ENCODE measurements at regions not wholly inside any gene's neighbourhood (a gene's known extent, or its start where the extent isn't known, plus 50 kb on each side); places are given as distances from the start of the nearest gene placed in this dataset.

- TF ChIP-seq ZBTB11 (tag by site-specific recombination; conservative IDR thresholded peaks at IDR 0.05; ENCODE audit: low read depth) = peak; percentile 45; the same call in 1 of the 2 replicates
- peak; percentile 61; the same call in 1 of the 2 replicates for TF ChIP-seq ZNF394 (tag by site-specific recombination; IDR thresholded peaks at IDR 0.05; ENCODE audit: borderline replicate concordance)
- no peak for TF ChIP-seq KLF16 (tag by site-specific recombination; IDR thresholded peaks at IDR 0.05)
- TF ChIP-seq ZNF404 (tag by site-specific recombination; IDR thresholded peaks at IDR 0.05) = no peak
- TF ChIP-seq ZNF623 (tag by site-specific recombination; IDR thresholded peaks at IDR 0.05) = peak; percentile 39; the same call in 1 of the 2 replicates
- peak; percentile 39 for TF ChIP-seq ZNF555 (tag by site-specific recombination; conservative IDR thresholded peaks at IDR 0.05)
- peak; percentile 43 for TF ChIP-seq ZNF426 (tag by site-specific recombination; IDR thresholded peaks at IDR 0.05)
These were observed 740.7 kb downstream of the CDH18 start (continued) for GRCh38 chr5:19247302-19247701.

GRCh38 chr5:19256036-19256435 lies 732.0 kb downstream of the CDH18 start:
- H3K9me3 ChIP-seq (ENCODE audit: control insufficient read depth, insufficient read depth, low read depth, low read length) = no peaks in the 10 kb centered on the region
- H3K27ac ChIP-seq (ENCODE audit: extremely low read depth, low read depth, low read length) = no peak overlapping the region
- TF ChIP-seq ZNF670 (tag by site-specific recombination; IDR thresholded peaks at IDR 0.05; ENCODE audit: low read depth) (no peak), ZNF488 (tag by site-specific recombination; IDR thresholded peaks at IDR 0.05) (no peak), ZNF398 (tag by site-specific recombination; IDR thresholded peaks at IDR 0.05) (no peak), ZBTB20 (tag by site-specific recombination; IDR thresholded peaks at IDR 0.05) (no peak), ZNF37A (tag by site-specific recombination; IDR thresholded peaks at IDR 0.05) (no peak), ZBTB11 (tag by site-specific recombination; conservative IDR thresholded peaks at IDR 0.05; ENCODE audit: low read depth) (no peak), ZNF169 (tag by site-specific recombination; IDR thresholded peaks at IDR 0.05) (no peak), ZNF791 (tag by site-specific recombination; IDR thresholded peaks at IDR 0.05) (no peak), ZBTB6 (tag by site-specific recombination; IDR thresholded peaks at IDR 0.05) (no peak), ZNF266 (tag by site-specific recombination; IDR thresholded peaks at IDR 0.05; ENCODE audit: low read depth) (no peak)
- ChIA-PET POLR2A (no interaction called here), CTCF (no interaction called here)
- H3K36me3 ChIP-seq (ENCODE audit: control insufficient read depth in 2 of 2, insufficient read depth in 1 of 2, low read length in 2 of 2) = no peaks in the 10 kb centered on the region
- H3K4me3 ChIP-seq (ENCODE audit: low read depth, low read length) = no peak overlapping the region
- H3K4me1 ChIP-seq (ENCODE audit: control insufficient read depth, insufficient read depth, low read length) = no peaks in the 10 kb centered on the region

All from HEK293 (cell line).